Frontal cortex (tissue), 3 donors: ENCODE measurements at regions not wholly inside any gene's neighbourhood (a gene's known extent, or its start where the extent isn't known, plus 50 kb on each side); places are given as distances from the start of the nearest gene placed in this dataset.

Experiments
- DNase-seq, 2 donors: peaks; one replicate each; pipeline ENCODE4 v3.0.0; 2012; ENCODE audit warnings: low spot score in 2 of 2
- FAIRE-seq: peaks from 2 replicates; lab custom pipeline; 2012; peaks lifted over from hg19 to GRCh38; lab: Jason Lieb, UNC
- donor health status: control.
- donor health status: control.
- donor health status: control.

GRCh38 chr5:93034621-93035590, 546.1 kb downstream of the NR2F1-AS1 start:
- no peak for DNase-seq
- FAIRE-seq, result no peak

DNA sequence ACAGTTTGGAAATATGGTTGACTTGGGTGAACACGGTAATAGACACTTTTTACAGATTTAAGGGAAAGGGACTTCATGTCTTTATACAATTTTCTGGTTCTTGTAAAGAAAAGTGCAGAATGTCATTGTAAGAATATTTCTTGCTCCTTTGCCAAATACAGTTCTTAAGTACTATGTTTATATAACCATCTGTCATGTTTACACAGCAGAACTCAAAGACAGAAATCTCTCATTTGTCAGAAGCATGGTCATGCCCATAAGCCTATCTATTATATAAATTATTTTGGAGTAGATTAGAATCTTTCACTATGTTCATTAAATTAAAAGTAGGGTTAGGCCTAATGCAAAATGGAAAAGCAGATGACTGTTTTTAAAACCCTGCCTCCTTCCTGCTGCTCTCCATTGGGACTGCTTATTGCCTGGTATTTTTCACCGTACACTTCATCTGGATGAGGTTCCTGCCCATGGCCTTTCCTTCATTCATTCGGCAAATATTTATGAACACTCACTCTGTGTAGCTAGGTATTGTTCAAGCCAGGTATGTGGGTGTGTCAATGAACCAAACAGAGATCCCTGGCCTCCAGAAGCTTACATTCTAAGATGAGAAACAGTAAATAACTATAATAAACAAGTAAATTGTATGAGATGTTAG, 558.1 kb downstream of the NR2F1-AS1 start:
- FAIRE-seq, result no peak
- DNase-seq, result no peak

DNA sequence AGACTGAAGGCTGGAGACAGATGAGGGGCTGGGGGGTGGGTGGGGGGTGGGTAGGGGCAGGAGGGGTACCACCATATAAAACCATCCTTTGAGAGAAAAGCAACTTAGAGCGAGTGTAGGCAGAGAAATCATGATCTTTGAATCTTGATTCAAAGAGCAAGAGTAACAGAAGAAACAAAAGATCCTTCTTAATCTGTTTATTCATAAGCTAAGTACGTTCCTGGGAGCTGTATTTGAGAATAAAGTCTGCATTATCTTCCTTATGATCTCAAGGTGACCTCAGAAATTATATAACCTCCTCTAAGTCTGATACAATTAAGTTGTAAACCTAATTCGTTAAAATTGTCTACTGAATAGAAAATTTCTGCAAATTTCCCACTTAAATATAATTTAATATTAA, 558.8 kb downstream of the NR2F1-AS1 start:
- FAIRE-seq, result no peak

GRCh38 chr5:93019896-93020295, 561.1 kb downstream of the NR2F1-AS1 start:
- FAIRE-seq (no peak), DNase-seq (no peak)

More for the DNA sequence above, 558.8 kb downstream of the NR2F1-AS1 start:
- no peak for DNase-seq

DNA sequence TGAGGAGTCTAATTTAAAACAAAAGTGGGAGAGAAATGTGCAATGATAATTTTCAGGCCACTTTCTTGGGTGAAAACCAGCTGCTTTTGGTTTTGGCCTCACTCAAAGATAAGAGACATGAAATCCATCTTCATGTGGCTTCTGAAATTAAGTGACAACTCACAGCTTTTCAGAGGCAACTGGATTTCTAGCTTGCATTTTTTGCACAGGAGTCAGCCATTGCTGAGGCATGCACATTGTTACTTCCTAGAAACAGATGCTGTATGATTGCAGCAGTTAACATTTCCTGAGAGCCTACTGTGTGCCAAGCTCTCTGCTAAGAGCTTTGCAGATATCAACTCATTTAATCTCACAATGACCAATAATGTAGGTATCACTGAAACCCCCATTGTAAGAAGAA, 562.6 kb downstream of the NR2F1-AS1 start:
- DNase-seq, result no peak
- no peak for FAIRE-seq

GRCh38 chr5:93017849-93018248, 563.2 kb downstream of the NR2F1-AS1 start:
- no peak for FAIRE-seq

GRCh38 chr5:93017376-93017775, 563.6 kb downstream of the NR2F1-AS1 start:
- DNase-seq (no peak), FAIRE-seq (no peak)

More at GRCh38 chr5:93017849-93018248, 563.2 kb downstream of the NR2F1-AS1 start:
- no peak for DNase-seq

- no peak for DNase-seq
- FAIRE-seq, result no peak
Measured at GRCh38 chr5:93010616-93011015, 570.4 kb downstream of the NR2F1-AS1 start.

DNA sequence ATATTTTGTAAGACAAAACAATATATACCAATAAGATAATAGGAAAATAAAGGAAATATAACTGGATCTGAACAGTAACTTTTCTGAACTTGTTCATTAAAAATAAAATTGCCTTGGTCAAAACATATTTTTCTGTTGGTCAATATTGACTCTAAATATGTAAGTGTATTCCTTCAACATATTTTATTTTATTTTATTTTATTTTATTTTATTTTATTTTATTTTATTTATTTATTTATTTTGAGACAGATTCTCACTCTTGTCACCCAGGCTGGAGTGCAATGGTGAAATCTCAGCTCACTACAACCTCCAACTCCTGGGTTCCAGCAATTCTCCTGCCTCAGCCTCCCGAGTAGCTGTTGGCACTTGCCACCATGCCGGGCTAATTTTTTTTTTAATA, 571.0 kb downstream of the NR2F1-AS1 start:
- DNase-seq (no peak), FAIRE-seq (peak; percentile 82)

DNA sequence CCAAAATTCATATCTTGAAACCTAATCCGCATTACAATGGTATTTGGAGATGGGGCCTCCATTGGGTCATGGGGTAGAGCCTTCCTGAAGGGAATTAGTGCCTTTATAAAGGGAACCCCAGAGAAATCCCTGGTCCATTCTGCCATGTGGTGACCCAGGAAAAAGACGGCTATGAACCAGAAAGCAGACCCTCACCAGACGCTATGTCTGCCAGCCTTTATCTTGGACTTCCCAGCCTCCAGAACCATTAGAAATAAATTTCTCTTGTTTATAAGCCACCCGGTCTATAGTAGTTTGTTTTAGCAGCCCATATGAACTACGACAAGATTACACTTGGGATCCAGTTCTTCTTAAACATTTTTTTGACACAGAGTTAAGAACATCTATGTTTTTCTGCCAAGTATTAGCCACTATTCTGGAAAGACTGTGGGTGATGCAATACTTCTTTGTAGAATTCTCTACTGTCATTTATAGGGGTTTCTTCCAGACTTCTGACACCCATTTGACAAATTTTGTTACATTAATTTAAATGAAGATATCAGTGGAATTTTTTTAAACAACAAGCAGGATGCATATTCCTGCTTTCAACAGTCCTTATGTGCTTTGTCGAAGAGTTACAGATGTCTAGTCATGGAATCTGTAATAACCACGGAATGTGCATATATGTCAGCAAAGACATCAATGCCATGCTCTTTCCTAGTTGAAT, 572.4 kb downstream of the NR2F1-AS1 start:
- DNase-seq (no peak), FAIRE-seq (no peak)

- DNase-seq, result no peak
- no peak for FAIRE-seq
Measured at GRCh38 chr5:93006915-93007314, 574.1 kb downstream of the NR2F1-AS1 start.

GRCh38 chr5:92998456-92998855, 582.6 kb downstream of the NR2F1-AS1 start:
- DNase-seq, result no peak
- no peak for FAIRE-seq

DNA sequence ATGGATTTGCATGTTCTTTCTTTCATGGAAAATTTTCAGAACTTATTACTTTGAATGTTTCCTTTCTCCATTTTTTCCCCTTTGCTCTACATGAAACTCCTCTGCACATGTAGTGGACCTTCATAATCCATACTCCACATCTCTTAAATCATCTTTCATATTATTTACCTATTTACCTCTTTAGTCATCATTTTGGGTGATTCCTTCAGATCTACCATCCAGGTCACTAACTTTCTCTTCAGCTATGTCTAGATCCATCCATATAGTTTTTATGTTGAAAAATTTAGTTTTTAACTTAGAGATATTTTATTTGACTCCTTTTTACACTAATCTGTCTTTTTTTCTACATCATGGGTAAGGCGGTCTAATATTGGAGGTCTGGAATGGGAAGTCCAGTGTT, 586.6 kb downstream of the NR2F1-AS1 start:
- FAIRE-seq, result no peak
- no peak for DNase-seq

DNA sequence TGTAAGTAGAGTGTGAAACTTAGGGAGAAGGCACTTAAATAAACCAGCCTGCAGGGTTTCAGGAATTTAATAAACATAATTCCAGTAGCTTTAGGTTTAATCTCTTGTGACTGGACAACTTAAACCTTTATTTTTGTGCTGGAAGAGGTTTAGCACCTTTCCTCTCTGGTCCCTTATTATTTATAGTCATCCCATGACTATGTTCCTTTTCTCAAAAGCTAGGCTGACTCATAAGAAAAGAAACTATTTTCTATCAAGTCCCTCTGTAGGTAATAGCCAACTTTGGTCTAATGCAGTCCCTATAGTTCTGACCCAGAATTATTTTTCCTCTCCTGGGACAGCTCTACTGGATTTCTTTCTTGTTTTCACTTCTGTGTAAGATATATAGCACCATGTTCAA, 588.9 kb downstream of the NR2F1-AS1 start:
- no peak for FAIRE-seq
- DNase-seq, result no peak

- no peak for DNase-seq
- FAIRE-seq, result no peak
Measured at GRCh38 chr5:92991581-92992067, 589.4 kb downstream of the NR2F1-AS1 start.

GRCh38 chr5:92990771-92991170, 590.2 kb downstream of the NR2F1-AS1 start:
- DNase-seq (no peak), FAIRE-seq (no peak)

GRCh38 chr5:92981001-92981400, 600.0 kb downstream of the NR2F1-AS1 start:
- no peak for DNase-seq

DNA sequence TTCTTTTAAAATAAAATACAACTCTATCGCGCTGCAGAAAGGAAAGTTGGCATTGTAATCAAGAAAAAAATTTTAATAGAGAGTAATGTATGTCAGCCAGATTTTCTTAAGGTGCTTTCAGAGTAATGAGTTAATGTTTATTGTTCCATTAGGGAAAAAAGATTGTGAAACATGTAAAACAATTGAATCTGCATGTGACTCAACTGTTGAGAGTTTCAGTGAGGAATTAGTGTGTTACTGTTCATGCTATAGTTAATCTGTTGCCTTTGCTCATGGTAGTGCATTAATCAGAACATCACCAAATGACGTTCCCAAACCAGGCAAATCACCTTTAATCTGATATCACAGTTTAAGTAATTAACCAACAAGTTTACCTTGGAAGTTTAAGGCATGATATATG, 600.5 kb downstream of the NR2F1-AS1 start:
- no peak for FAIRE-seq
- DNase-seq, result no peak

More at GRCh38 chr5:92981001-92981400, 600.0 kb downstream of the NR2F1-AS1 start:
- no peak for FAIRE-seq

DNA sequence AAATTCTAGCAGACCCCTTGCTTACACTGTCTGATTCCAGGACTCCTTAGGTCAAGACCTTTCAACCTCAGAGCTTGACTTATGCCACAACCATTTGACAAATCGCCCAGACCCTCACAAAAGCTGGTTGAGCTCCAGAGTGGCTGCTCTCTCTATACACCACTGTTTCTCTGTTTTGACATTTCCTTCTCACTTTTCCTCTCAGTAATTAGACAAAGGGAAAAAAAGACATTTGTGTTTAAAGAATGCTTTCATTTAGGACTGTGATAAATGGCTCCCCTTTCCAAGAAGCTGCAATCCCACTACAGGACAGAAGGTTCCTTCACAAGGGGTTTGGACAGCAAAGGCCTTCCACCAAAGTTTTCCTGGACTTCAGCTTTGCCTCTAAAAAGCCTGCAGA, 601.3 kb downstream of the NR2F1-AS1 start:
- FAIRE-seq (no peak), DNase-seq (no peak)

DNA sequence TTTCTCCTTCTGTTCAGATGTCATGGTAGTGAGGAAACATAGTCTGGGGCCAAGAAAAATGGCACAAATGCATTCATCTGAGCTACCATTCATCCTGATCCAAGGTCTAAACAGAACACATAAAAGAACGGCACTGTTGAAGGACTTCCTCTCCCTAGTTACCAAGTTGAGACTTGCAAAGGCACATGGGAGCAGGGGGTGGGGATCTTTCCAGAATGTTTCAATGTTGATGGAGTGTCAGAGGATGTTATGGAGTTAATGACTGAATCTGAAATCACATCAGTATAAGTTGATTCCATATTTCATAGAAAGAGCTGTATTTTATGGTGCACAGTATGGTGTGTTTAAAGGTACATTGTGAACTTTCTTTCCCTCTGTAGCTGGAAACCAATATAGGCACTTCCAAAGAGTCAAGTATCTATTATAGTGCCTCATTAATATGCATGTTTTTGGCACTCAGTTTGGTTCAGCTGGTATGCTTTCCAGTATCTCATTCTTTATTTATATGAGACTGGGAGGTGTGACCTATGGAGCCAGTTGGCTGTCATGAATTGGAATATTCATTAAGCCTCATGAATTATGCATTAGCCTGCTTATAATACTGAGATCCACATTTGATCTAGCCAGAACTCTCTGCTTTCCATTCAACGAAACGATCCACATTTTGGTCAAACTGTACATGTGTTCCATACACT, 603.0 kb downstream of the NR2F1-AS1 start:
- DNase-seq, result peak in 1 of 2 donors; percentile 11

More for the DNA sequence above, 603.0 kb downstream of the NR2F1-AS1 start:
- no peak for FAIRE-seq
